K562 (cell line): ENCODE measurements at regions not wholly inside any gene's neighbourhood (a gene's known extent, or its start where the extent isn't known, plus 50 kb on each side); places are given as distances from the start of the nearest gene placed in this dataset.

Experiments used
- ATAC-seq: fragments of 200-7000 bp; cut with Tn5 transposase; 3 replicates; pipeline ENCODE4 v1.9.1; 2020; ENCODE audit warnings: moderate library complexity
- BruUV-seq: library from RNA; stranded (reverse); fragments of 400-500 nt; replicated peaks from 2 replicates; lab custom pipeline; 2021; lab: Mats Ljungman, UMichigan
- CTCF ChIA-PET: fragments of 300-600 bp; formaldehyde crosslinking; extraction: SDS; loops from one replicate; lab custom pipeline; 2021; ENCODE audit warnings: low intra/inter-chr PET ratio; lab: Yijun Ruan, JAX
- POLR2A ChIA-PET: fragments of 300-600, 350-650 bp; sonication (Branson Sonifier 250); formaldehyde crosslinking; extraction: SDS; loops from one replicate; lab custom pipeline; 2021; ENCODE audit warnings: antibody characterized with exemption, inconsistent platforms; lab: Yijun Ruan, JAX
- DNase-seq, 4 experiments: peaks; one replicate each; pipeline versions ENCODE4 v3.0.0 to v3.0.0-alpha.2; 2011 to 2018; ENCODE audit warnings: low spot score in 3 of 4, mixed read lengths in 3 of 4; ENCODE audit errors: extremely low read depth in 1 of 4
- FAIRE-seq: peaks from 2 replicates; lab custom pipeline; 2011; peaks lifted over from hg19 to GRCh38; lab: Jason Lieb, UNC
- H2AFZ ChIP-seq: 2 replicates; pipeline ENCODE4 v1.6.0; 2011; ENCODE audit warnings: low read depth, low read length, control low read depth, inconsistent platforms
- H3K27ac ChIP-seq: fragments of 200-600 bp; 3 replicates; pipeline ENCODE4 v1.8.0; 2011; ENCODE audit warnings: low read depth, mild to moderate bottlenecking, control low read depth, inconsistent platforms, low read length, moderate library complexity, mixed read lengths; ENCODE audit errors: extremely low read depth
- H3K27me3 ChIP-seq, 2 experiments: fragments of 300-600 bp in 1 of 2; 2 replicates in 1 of 2; 3 replicates in 1 of 2; pipeline versions ENCODE4 v1.6.0 to v1.8.0; 2011; ENCODE audit warnings: inconsistent platforms in 2 of 2, low read length in 2 of 2, mild to moderate bottlenecking in 1 of 2, mixed read lengths in 1 of 2, moderate library complexity in 1 of 2; ENCODE audit not compliant: control insufficient read depth in 2 of 2, insufficient read depth in 2 of 2
- H3K36me3 ChIP-seq: fragments of 300-600 bp; 3 replicates; pipeline ENCODE4 v1.8.0; 2011; ENCODE audit warnings: mild to moderate bottlenecking, low read length, inconsistent platforms; ENCODE audit not compliant: control insufficient read depth, insufficient read depth
- H3K4me1 ChIP-seq, 2 experiments: fragments of 200-600 bp in 1 of 2; replicated peaks in 1 of 2; 2 replicates in 1 of 2; 3 replicates in 1 of 2; pipeline versions ENCODE4 v1.5.1 to v1.8.0; 2011; ENCODE audit warnings: inconsistent platforms in 2 of 2, low read length in 2 of 2, mild to moderate bottlenecking in 1 of 2, mixed read lengths in 1 of 2, moderate library complexity in 1 of 2; ENCODE audit not compliant: control insufficient read depth in 2 of 2, insufficient read depth in 2 of 2
- H3K4me2 ChIP-seq: 2 replicates; pipeline ENCODE4 v1.6.1; 2011; ENCODE audit warnings: low read length, control low read depth, inconsistent platforms, mixed read lengths; ENCODE audit not compliant: insufficient read depth
- H3K4me3 ChIP-seq: fragments of 200-600 bp; sonication (generic), shearing (Covaris generic); 2 replicates; pipeline ENCODE4 v1.5.1; 2016; ENCODE audit warnings: control low read depth, inconsistent platforms
- H3K79me2 ChIP-seq: fragments of 200-600 bp; 3 replicates; pipeline ENCODE4 v1.8.0; 2011; ENCODE audit warnings: low read length, inconsistent platforms; ENCODE audit not compliant: control insufficient read depth, insufficient read depth
- H3K9ac ChIP-seq, 2 experiments: 2 replicates each; pipeline versions ENCODE4 v1.6.0 to v1.6.1; 2011; ENCODE audit warnings: low read depth in 2 of 2, low read length in 2 of 2, control low read depth in 1 of 2, inconsistent platforms in 1 of 2, mild to moderate bottlenecking in 1 of 2, mixed read lengths in 1 of 2; ENCODE audit not compliant: insufficient read depth in 1 of 2
- H3K9me1 ChIP-seq: one replicate; pipeline ENCODE4 v1.6.0; 2011; ENCODE audit warnings: inconsistent platforms, mild to moderate bottlenecking, low read length, moderate library complexity; ENCODE audit not compliant: control insufficient read depth, insufficient read depth
- H3K9me3 ChIP-seq: replicated peaks from 2 replicates; pipeline ENCODE4 v1.5.1; 2011; ENCODE audit warnings: low read depth, low read length, inconsistent platforms; ENCODE audit not compliant: control insufficient read depth, insufficient read depth
- H4K20me1 ChIP-seq: replicated peaks from 2 replicates; pipeline ENCODE4 v1.6.1; 2011; ENCODE audit warnings: low read length, inconsistent platforms, mixed read lengths; ENCODE audit not compliant: control insufficient read depth, insufficient read depth
- ARHGAP35 ChIP-seq: fragments of 450-650 bp; IDR thresholded peaks from 2 replicates; pipeline ENCODE4 v1.6.1; 2018; ENCODE audit not compliant: partially characterized antibody
- DPF2 ChIP-seq: fragments of 450-650 bp; IDR thresholded peaks from 2 replicates; pipeline ENCODE4 v1.6.1; 2016
- EP300 ChIP-seq: IDR thresholded peaks from 2 replicates; pipeline ENCODE4 v1.6.1; 2012; ENCODE audit warnings: low read length, improper control_type of control experiment
- FOXJ2 ChIP-seq: fragments of 200-800 bp; sonication (Bioruptor generic); IDR thresholded peaks from 2 replicates; pipeline ENCODE4 v1.6.1; 2016; ENCODE audit warnings: missing genetic modification characterization, missing compliant biosample characterization
- HMG20B ChIP-seq: fragments of 250-450 bp; sonication (Bioruptor Pico); IDR thresholded peaks from 2 replicates; pipeline ENCODE4 v1.5.0; 2021; ENCODE audit warnings: mild to moderate bottlenecking
- ILK ChIP-seq: fragments of 450-650 bp; IDR thresholded peaks from 2 replicates; pipeline ENCODE4 v1.6.1; 2016; ENCODE audit warnings: missing genetic modification characterization, low read depth, mild to moderate bottlenecking, missing compliant biosample characterization, moderate library complexity, borderline replicate concordance
- KLF16 ChIP-seq: IDR thresholded peaks from 2 replicates; pipeline ENCODE4 v1.6.1; 2016; ENCODE audit warnings: antibody characterized with exemption
- MCM7 ChIP-seq, 2 experiments: fragments of 450-650 bp; IDR thresholded peaks; 2 replicates each; pipeline ENCODE4 v1.6.1; 2016 to 2018
- RBM25 ChIP-seq: fragments of 200-400 bp; formaldehyde crosslinking; IDR thresholded peaks from 2 replicates; pipeline ENCODE4 v1.6.1; 2018; ENCODE audit warnings: low read length, low read depth, moderate library complexity; ENCODE audit not compliant: severe bottlenecking
- XRCC5 ChIP-seq: fragments of 200-400 bp; formaldehyde crosslinking; IDR thresholded peaks from 2 replicates; pipeline ENCODE4 v1.6.1; 2017; ENCODE audit warnings: low read depth, mild to moderate bottlenecking, low read length
- ZKSCAN1 ChIP-seq: fragments of 150-350 bp; IDR thresholded peaks from 2 replicates; pipeline ENCODE4 v1.6.1; 2016; ENCODE audit warnings: low read depth, low read length
- ZNF175 ChIP-seq: fragments of 200-800 bp; sonication (Bioruptor generic); IDR thresholded peaks from 2 replicates; pipeline ENCODE4 v1.6.1; 2016; ENCODE audit warnings: low read depth, mild to moderate bottlenecking, missing genetic modification characterization, missing compliant biosample characterization
- ZNF583 ChIP-seq: fragments of 250-450 bp; sonication (Bioruptor Pico); IDR thresholded peaks from 2 replicates; pipeline ENCODE4 v1.4.0; 2020
- WGBS: fragments of 100-300 bp; shearing (Covaris generic); methylation state at CpG from one replicate; pipeline ENCODE4 v1.1.6; 2016; ENCODE audit warnings: low coverage, mixed read lengths; ENCODE audit not compliant: insufficient coverage; ENCODE audit errors: missing lambda C conversion rate; 5-methylcytosine and 5-hydroxymethylcytosine counted together
- in situ Hi-C: fragments of 300-500 bp; cut with MboI; formaldehyde crosslinking; loops from 4 replicates; pipeline ENCODE4 v1.15.0; 2018; ENCODE audit warnings: inconsistent platforms, mixed read lengths
- intact Hi-C: fragments of 100-400 bp; cut with micrococcal nuclease; formaldehyde crosslinking; loops from 2 replicates; pipeline ENCODE4 v1.14.2; 2022
- TF ChIP-seq, protein P1 (sequence below), 2 experiments: IDR thresholded peaks; 2 replicates each; pipeline ENCODE4 v1.6.1; 2011; ENCODE audit warnings: borderline replicate concordance in 1 of 2, control low read depth in 1 of 2, low read depth in 1 of 2, low read length in 1 of 2, mild to moderate bottlenecking in 1 of 2, mixed read lengths in 1 of 2, moderate library complexity in 1 of 2; ENCODE audit not compliant: insufficient read depth in 1 of 2, insufficient read length in 1 of 2, poor library complexity in 1 of 2, severe bottlenecking in 1 of 2; ENCODE audit errors: extremely low read depth in 1 of 2
- TF ChIP-seq, protein P2 (sequence below), 2 experiments: fragments of 250-450 bp in 1 of 2; fragments of 450-650 bp in 1 of 2; sonication (Bioruptor Pico) in 1 of 2; IDR thresholded peaks; 2 replicates each; pipeline versions ENCODE4 v1.6.1 to v1.8.0; 2016 to 2021; ENCODE audit warnings: mild to moderate bottlenecking in 2 of 2, moderate library complexity in 2 of 2, missing compliant biosample characterization in 1 of 2, missing genetic modification characterization in 1 of 2
- TF ChIP-seq, protein P3 (sequence below), 3 experiments: fragments of 200-800 bp in 1 of 3; fragments of 250-450 bp in 1 of 3; fragments of 450-650 bp in 1 of 3; sonication (Bioruptor Pico) in 1 of 3; sonication (Bioruptor generic) in 1 of 3; formaldehyde crosslinking in 1 of 3; IDR thresholded peaks; 2 replicates each; pipeline versions ENCODE4 v1.6.1 to v1.8.0; 2016 to 2022; ENCODE audit warnings: mild to moderate bottlenecking in 2 of 3, missing genetic modification characterization in 2 of 3, missing compliant biosample characterization in 1 of 3, moderate library complexity in 1 of 3

DNA sequence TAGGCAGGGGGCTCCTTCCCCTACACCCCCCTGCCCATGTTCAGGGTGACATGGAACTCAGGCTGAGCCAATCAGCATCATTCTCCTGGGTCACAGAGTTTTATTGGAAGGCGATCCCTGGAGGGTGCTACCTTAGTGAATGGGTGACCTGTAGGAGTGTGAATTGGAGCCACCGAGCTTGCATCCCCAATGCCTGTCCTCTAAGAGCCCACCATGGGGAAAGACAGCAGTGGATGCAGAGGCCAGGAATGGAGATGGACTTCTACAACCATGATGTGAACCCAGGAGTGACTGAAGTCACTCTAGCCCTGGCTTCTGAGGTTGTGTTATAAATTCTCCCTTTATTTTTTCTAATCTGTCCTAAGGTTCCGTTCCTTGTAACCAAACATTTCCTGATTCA is 89.4 kb downstream of the CCDC71L start (continued):
- TF ChIP-seq, protein P1, sequence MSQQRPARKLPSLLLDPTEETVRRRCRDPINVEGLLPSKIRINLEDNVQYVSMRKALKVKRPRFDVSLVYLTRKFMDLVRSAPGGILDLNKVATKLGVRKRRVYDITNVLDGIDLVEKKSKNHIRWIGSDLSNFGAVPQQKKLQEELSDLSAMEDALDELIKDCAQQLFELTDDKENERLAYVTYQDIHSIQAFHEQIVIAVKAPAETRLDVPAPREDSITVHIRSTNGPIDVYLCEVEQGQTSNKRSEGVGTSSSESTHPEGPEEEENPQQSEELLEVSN (IDR thresholded peaks at IDR 0.05; ENCODE audit: borderline replicate concordance in 1 of 2, extremely low read depth in 1 of 2, insufficient read depth in 1 of 2, insufficient read length in 1 of 2, low read depth in 1 of 2, low read length in 1 of 2, poor library complexity in 1 of 2, severe bottlenecking in 1 of 2) = no peak
- TF ChIP-seq KLF16 (no peak), XRCC5 (no peak), ZNF583 (CRISPR knock-in tag) (0 out of 2 replicates have a peak, but pooled peaks have one; percentile 22)
- TF ChIP-seq, protein P2, sequence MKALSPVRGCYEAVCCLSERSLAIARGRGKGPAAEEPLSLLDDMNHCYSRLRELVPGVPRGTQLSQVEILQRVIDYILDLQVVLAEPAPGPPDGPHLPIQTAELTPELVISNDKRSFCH (CRISPR knock-in tag; IDR thresholded peaks at IDR 0.05) = no peak
- TF ChIP-seq, protein P2 (tag; IDR thresholded peaks at IDR 0.05) = no peak; the same call in 1 of the 2 replicates

DNA sequence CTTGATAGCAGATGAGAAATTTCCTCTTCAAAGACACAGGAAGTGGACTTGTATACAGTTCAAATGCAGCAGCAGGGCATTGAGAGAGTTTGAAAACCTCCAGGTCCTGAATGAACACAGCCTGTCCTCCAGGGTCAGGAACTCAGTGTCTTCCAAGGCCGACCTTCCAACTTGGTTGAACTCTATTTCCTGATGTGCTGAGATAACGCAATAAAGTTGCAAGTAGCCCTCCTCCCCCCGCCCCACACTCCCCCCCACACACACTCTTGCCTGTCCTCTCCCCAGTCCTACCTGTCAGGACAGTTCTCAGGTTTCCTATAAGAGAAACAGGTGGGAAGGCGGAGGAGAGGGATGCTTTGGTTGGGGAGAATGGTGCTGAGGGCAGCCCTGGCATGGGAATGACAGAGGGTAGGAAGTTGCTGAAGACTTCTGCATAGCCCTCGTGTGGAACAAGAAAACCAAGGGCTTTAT is 90.0 kb downstream of the CCDC71L start:
- POLR2A ChIA-PET = interaction anchor here (0.6 kb wide), 1 partner anchor 85 kb away, joined by 3 read pairs; no protein-coding TSS in a partner anchor
- peak overlapping the region; percentile 39 to 95; a peak in 3 of 4 replicates for H3K9ac ChIP-seq
- no peaks in the 10 kb centered on the region for H3K9me1 ChIP-seq
- no peaks in the 10 kb centered on the region for H3K27me3 ChIP-seq
- H3K4me1 ChIP-seq = peaks cover 46 to 82% of the 10 kb centered on the region in 2 experiments
- BruUV-seq = no TSS peak
- H3K4me3 ChIP-seq = no peak overlapping the region
- peak overlapping the region; percentile 86 for H2AFZ ChIP-seq
- peak; percentile 23 for FAIRE-seq
- peak in 3 of 4 experiments; percentile 38 to 78 (median 45) for DNase-seq
- WGBS = 24% methylated on average over 5 of the region's 5 CpGs
- H3K36me3 ChIP-seq = no peaks in the 10 kb centered on the region; the same call in 1 of the 3 replicates
- CTCF ChIA-PET = no interaction called here
- peak overlapping the region; percentile 99 for H3K27ac ChIP-seq
- H4K20me1 ChIP-seq = no peaks in the 10 kb centered on the region
- ATAC-seq = peak; percentile 37
- H3K79me2 ChIP-seq = no peaks in the 10 kb centered on the region
- H3K4me2 ChIP-seq = no peak overlapping the region; the same call in 1 of the 2 replicates
- H3K9me3 ChIP-seq = peaks cover 19% of the 10 kb centered on the region
- intact Hi-C loops (no loop called here), in situ Hi-C loops (no loop called here)
- TF ChIP-seq DPF2 (peak; percentile 43; the same call in 1 of the 2 replicates), HMG20B (no peak), EP300 (peak; percentile 73), FOXJ2 (tag) (no peak), ZKSCAN1 (0 out of 2 replicates have a peak, but pooled peaks have one; percentile 27), ILK (tag) (no peak; the same call in 1 of the 2 replicates), MCM7 (IDR thresholded peaks at IDR 0.05) (no peak), ZNF175 (CRISPR knock-in tag) (peak; percentile 85; the same call in 1 of the 2 replicates), RBM25 (no peak), ARHGAP35 (no peak)
- TF ChIP-seq, protein P3, sequence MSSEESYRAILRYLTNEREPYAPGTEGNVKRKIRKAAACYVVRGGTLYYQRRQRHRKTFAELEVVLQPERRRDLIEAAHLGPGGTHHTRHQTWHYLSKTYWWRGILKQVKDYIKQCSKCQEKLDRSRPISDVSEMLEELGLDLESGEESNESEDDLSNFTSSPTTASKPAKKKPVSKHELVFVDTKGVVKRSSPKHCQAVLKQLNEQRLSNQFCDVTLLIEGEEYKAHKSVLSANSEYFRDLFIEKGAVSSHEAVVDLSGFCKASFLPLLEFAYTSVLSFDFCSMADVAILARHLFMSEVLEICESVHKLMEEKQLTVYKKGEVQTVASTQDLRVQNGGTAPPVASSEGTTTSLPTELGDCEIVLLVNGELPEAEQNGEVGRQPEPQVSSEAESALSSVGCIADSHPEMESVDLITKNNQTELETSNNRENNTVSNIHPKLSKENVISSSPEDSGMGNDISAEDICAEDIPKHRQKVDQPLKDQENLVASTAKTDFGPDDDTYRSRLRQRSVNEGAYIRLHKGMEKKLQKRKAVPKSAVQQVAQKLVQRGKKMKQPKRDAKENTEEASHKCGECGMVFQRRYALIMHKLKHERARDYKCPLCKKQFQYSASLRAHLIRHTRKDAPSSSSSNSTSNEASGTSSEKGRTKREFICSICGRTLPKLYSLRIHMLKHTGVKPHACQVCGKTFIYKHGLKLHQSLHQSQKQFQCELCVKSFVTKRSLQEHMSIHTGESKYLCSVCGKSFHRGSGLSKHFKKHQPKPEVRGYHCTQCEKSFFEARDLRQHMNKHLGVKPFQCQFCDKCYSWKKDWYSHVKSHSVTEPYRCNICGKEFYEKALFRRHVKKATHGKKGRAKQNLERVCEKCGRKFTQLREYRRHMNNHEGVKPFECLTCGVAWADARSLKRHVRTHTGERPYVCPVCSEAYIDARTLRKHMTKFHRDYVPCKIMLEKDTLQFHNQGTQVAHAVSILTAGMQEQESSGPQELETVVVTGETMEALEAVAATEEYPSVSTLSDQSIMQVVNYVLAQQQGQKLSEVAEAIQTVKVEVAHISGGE (CRISPR knock-in tag; IDR thresholded peaks at IDR 0.05) = peak in 1 of 3 experiments; percentile 55; a peak in 2 of 6 replicates
